H1 (cell line): ENCODE measurements at regions not wholly inside any gene's neighbourhood (a gene's known extent, or its start where the extent isn't known, plus 50 kb on each side); places are given as distances from the start of the nearest gene placed in this dataset.

Experiments used
- SUZ12 ChIP-seq: fragments of 200-600 bp; sonication (generic); IDR thresholded peaks from 2 replicates; pipeline ENCODE4 v1.6.1; 2012; ENCODE audit warnings: mild to moderate bottlenecking, inconsistent platforms, low read length, moderate library complexity, mixed read lengths
- ZNF274 ChIP-seq: IDR thresholded peaks from 2 replicates; pipeline ENCODE4 v1.7.0; 2012; ENCODE audit warnings: low read length, borderline replicate concordance; ENCODE audit errors: extremely low read depth

DNA sequence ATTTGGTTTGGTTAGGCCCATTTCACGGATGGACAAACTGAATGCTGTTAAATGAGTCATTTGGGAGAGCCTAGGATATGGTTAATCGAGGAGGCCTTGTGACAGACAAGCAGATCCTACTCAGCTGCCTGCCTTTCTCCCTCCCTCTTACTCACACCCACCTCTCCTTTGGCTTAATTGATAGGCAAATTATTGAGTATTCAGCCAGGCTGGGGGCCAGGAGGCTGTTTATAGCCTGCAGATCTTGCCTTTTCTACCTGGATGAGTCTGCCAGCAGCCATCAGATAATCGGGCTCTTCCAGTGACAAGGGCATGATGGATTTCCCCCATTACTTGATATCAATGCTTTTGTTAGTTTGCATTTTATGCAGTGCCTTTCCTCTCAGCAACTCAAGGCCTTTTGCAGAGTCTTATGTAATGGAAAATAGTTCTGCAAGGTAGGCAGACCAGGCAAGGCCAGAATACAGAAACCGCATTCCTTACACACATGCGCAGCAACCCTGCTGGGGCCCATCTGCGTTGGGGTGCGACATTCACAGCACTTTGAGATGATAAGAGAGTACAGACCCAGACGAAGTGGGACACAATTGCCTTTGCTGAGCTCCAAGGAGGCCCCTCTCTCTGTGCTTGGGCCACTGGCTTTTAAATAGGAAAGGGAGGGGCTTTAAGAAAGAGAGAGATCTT lies 96.2 kb upstream of the ATP6AP2 start:
- TF ChIP-seq ZNF274 (no peak), SUZ12 (no peak)
